GM19463 (cell line): ENCODE measurements at regions not wholly inside any gene's neighbourhood (a gene's known extent, or its start where the extent isn't known, plus 50 kb on each side); places are given as distances from the start of the nearest gene placed in this dataset.

Source experiments
- ATAC-seq: cut with Tn5 transposase; IDR thresholded peaks from one replicate; pipeline ENCODE4 v1.9.1; 2021; ENCODE audit warnings: mild to moderate bottlenecking, moderate library complexity; ENCODE audit not compliant: unreplicated experiment

DNA sequence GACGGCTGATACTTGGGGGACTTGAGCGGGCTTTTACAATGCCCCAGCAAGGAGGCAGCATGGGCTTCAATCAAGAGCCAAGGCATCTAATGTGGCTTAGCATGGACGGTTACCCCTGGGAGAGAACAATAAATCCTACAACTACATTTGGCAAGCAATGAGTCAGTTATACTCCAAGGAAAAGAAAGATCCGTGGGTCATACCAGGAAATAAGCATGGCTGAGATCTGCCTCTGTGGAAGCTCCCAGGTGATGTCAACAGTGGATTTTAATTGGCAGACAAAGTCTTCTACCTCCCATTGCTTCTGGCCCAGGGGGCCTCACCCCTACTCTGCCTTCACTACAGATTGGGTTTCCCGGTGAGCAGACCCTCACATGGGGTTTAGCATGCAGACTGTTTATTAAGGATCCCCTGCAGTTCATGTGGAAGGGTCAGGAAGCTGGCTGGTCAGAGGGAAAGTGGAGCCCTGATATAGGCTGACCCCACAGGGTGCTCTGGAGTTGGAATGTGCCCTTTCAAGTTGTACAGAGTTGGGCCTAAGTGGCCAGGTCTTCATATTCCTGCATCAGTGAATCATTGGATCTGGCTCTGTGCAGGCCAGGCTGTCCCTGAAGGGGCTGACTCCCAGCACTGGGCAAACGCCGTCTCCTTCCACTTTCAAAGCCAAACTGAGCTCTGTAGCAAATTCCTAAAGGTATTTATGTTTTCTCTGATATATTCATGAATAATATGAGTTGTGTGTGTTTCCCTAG lies 91.3 kb upstream of the GGTLC1 start:
- ATAC-seq, result no peak

DNA sequence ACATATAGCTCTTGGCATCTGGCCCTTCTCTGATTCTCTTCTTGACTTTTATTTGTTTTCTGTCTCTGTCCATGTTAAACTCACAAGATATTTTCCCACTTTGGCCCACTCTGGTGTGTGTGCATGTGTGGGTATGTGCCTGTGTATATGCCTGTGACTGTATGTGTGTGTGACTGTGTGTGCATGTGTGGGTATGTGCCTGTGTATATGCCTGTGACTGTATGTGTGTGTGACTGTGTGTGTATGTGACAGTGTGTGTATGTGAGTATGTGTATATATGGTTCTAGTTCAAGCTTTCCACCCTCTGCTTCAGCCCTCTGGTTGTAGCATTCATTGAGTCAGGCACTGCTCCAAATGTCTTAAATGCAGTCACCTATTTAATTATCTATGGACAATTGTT lies 88.6 kb upstream of the GGTLC1 start:
- no peak for ATAC-seq

DNA sequence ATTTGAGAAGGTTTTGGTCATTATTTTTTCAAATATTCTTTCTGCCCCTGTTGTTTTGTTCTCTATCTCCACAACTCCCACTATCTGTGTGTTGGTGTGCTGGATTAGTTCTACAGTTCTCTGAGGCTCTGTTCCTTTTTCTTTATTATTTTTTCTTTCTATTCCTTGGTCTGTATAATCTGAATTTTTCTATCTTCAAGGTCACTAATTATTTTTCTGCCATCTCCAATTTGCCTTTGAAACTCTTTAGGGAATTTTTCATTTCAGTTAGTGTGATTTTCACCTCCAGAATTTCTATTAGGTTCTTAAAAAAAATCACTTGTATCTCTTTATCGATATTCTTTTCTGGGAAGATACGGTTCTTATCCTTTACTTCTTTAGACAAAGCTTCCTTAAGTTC lies 82.1 kb upstream of the GGTLC1 start:
- no peak for ATAC-seq

DNA sequence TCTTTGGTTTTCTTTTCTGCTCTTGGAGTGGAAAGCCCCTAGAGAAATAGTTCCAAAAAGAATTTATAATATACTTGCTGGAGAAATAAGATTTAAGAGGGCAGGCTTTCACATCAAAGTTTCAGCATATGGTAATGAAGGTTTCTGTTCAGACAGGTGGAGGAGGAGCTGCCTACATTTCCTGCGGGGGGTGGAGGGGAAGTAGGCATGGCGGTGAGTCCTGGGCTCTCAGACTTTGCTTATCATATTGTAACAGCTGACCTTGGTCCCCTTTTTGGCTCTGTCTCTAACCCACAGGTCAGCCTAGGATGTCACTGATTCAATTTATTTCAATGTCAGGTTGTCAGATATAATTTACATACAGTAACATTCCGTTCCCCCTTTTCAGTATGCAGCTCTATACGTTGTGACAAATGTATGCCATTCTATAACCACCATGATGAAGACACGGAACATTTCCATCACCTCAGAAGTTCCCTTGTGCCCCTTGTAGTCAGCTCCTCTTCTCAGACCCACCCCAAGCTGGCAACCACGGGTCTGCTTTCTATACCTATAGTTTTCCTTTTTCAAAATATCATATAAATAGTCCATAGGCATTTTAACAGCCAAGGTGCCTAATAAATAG lies 77.6 kb upstream of the GGTLC1 start:
- no peak for ATAC-seq

DNA sequence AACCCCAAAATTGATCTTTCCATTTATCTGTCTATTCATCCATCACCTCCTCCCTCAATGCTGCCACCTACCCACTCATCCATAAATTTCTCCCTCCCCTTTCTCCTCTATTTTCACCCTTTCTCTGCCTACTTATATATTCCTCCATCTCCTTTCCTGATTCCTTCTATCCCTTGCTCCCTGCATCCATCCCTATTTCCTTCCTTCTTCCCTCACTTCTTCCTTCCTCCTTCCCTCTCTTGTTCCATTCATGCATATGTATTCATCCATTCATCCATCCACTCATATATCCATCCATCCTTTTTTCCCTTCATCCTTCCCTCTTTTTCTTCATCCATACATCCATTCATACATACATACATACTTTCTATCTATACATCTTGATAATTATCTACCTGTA lies 76.3 kb upstream of the GGTLC1 start:
- no peak for ATAC-seq

DNA sequence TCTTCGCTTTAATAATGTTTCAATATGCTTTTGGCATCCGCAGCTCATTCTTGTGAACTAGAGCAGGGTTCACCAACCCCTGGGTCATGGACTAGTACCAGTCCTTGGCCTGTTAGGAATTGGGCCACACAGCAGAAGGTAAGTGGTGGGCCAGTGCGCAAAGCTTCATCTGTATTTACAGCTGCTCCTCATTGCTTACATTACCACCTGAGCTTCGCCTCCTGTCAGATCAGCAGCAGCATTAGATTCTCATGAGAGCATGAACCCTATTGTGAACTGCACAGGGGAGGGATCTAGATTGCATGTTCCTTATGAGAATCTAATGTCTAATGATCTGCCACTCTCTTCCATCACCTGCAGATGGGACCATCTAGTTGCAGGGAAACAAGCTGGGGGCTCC lies 75.5 kb upstream of the GGTLC1 start:
- no peak for ATAC-seq

DNA sequence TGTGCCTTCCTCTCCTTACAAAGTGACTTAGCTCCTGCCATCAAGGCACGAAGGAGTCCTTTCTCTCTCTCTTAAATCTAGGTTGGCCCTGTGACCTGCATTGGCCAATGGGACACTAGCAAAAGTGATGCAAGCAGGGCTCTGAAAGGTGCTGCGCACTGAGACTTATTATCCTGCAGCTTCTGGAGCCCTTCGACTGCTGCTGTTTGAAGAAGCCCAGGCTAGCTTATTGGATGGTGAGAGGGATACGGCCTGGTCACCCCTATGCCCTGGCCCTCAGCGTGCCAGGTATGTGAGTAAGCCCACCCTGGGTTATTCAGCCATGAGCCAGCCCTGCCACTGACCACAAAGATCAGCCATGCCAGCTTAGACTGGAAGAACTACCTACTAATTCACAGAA lies 74.5 kb upstream of the GGTLC1 start:
- ATAC-seq, result no peak

DNA sequence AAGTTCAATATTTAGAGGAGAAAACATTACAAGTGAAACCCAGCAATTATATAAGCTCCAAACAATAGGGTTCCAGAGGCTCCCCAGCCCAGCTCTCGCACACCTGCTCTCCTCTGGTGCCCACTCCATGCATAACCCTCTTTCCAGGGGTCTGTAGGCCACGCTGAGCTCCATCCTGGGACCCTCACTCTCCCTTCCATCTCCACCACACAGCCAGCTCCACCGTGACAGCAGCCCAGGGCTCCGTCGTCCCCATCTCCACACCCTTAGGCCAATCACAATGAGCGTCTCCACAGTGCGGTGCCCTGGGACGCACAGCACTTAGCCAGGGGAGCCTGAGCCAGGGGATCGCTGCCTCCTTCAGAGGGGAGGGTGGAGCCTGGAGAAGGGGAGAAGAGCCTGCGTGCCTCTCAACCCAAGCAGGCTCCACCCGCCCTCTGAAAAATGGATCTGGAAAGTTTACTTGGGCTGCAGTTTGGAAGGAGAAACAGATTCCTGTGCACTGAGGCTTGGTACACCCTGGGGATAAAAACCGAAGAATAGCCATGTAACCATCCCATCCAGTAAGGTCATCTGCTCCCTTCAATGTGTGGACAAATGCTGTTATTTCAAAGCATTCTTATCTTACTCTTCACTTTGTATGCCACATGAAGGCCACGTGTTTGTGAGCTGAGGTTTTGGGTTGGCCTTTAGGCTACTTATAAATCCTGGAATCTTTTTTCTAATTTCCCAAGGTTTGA lies 72.4 kb upstream of the GGTLC1 start:
- no peak for ATAC-seq

DNA sequence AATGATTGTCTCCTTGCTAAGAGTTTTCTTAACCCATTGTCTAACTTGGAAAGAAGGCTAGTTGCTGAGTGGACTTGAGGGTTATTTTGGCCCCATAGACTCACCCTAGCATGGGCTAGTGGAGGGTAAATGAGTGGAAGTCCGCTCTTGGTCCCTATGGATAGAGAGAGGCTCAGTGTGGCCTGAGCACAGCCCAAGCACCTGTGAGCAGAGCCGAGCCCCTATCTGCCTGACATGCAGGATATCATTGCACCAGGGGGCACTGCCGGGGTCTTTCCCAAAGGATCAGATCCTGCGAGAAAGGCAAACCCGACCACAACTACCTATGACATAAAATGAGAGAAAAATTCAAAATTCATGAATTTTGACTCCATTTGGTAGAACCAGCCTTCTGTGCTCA lies 70.6 kb upstream of the GGTLC1 start:
- ATAC-seq, result no peak

DNA sequence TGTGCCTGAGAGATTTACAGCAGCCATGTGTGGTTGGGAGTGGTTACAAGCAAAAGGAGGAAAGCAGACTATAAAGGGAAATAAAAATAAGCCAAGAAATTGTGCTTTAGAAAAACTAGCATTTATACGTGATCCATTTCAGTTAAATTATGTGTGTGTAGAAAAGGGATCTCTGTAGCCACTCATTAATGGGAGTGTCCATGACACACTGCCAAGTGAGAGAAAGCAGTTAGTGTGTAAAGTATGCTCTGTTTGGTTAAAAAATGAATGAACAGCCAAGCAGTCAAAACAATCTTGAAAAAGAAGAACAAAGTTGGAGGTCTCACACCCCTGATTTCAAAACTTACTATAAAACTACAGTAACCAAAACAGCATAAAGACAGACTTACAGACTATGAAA lies 67.9 kb upstream of the GGTLC1 start:
- no peak for ATAC-seq

DNA sequence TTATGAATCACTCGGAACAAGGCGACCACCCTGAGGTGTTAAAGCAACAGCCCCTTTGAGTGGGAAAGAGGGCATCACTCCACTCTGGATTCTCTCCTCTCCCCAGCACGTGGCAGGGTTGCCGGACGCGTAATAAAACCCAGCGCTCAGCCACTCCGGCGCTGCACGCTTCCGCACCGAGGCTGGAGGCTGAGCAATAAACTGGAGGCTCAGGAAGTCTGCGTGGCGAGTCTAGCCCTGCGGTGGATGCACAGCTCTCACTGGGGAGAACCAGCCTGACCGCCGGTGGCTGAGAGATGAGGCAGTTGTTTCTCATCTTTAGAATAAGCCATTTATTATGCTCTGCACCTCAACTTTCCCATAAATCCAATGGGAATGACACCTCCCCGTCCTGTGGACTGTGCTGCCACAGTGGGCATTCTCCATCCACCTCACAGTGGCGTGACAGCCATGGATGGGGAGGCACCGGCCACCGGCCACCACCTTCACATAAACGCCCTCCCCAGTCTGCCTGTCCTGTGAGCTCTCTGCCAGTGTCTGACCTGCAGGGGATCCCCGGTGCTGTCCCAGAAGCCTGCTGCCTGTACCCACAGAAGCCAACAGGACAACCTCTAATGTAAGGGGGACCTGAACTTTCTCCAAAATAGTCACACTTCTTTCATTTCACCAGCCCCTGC lies 64.2 kb upstream of the GGTLC1 start:
- no peak for ATAC-seq

DNA sequence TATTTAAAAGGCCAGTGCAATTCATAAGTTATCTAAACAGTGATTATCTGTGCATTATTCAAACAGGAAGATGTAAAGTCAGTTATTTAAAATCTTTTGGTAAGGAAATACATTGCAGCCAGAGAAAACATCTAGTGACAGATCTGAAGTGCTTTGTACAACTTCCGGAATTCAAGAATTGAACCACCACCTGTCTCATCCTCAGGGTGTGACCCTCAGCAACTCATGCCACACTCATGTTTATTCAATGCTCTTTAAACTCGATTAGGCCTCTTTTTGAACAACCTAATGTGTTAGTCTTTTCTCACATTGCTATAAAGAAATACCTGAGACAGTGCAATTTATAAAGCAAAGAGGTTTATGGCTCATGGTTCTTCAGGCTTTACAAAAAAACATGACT lies 62.6 kb upstream of the GGTLC1 start:
- ATAC-seq, result no peak

DNA sequence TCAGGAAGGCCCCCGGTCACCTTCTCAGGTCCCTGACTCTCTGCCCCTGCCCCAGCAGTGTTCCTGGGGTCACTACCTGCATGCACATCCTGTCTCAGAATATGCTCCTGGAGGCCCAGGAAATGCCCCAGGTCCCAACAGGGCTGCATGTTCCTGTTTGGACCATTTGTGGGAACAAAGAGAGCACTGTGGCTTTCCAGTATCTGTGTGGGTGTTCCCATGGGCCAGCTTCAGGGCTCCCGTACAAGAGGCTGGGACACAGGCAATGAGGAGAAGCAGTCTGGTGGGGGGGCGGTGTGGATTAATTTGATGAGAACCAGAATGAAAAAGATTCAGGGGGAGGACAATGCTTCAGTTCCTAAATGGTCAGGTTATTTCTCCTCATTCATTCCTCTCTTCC lies 61.5 kb upstream of the GGTLC1 start:
- no peak for ATAC-seq

DNA sequence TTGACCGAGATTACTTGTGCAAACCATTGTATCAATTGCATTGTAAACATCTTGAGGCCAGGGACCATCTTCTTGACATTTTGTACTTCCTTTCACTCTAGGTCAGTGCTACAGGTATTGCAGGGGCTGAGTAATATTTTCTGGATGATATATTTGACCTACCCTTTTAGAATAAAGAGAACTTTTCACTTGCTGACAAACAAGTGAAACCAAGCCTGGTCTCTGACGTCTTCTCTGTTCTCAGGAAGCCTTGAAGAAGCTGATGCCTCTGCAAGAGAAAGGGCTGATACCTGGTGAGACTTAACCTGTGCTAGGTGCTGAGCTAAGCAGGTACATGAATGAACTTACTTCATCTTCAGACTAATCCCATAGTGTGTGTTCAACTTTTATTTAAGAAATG lies 60.5 kb upstream of the GGTLC1 start:
- ATAC-seq, result no peak

DNA sequence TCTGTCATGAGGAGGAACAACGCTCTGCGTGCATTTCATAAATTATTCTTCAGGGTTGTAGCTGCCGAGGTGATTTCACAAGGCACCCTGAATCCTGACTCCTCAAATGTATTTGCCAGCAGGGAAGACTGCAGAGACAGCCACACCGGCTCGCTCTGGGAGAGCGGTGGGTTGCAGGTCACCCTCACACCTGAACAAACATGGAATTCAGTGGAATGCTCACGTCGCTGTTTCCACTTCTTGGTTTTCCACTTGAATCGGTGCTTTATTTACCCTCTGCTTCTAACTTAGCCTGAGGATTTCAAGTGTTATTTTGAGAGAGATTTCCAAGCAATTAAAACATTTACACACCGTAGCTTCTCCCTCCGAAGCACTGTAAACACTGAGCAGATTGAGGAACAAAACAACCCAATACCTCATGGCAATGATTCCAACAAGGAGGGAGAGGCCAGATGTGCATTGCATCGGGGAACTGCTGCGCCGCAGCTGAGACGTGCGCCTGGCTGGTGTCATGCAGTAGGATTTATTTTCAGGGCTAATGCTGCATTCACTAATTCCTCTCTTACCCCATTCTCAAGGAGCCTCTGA lies 59.5 kb upstream of the GGTLC1 start:
- no peak for ATAC-seq

DNA sequence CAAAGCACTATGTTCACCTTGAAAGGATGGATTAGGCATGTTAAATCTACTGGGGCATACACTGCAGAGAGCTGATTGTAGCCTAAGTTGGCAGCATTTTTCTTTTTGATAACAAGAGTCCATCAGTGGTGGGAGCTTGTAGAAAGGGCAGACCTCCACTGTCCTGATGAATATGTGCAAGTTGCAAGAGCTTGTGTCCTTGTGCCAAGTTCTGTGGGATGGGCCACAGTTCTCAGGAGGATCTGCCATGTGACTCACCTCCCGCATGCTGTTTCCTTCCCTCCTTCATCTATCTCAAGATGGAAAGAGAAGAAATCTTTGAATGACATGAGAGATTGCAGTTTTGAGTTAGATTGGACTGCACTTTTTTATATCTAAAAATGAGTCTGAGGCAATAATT lies 58.3 kb upstream of the GGTLC1 start:
- ATAC-seq, result no peak

DNA sequence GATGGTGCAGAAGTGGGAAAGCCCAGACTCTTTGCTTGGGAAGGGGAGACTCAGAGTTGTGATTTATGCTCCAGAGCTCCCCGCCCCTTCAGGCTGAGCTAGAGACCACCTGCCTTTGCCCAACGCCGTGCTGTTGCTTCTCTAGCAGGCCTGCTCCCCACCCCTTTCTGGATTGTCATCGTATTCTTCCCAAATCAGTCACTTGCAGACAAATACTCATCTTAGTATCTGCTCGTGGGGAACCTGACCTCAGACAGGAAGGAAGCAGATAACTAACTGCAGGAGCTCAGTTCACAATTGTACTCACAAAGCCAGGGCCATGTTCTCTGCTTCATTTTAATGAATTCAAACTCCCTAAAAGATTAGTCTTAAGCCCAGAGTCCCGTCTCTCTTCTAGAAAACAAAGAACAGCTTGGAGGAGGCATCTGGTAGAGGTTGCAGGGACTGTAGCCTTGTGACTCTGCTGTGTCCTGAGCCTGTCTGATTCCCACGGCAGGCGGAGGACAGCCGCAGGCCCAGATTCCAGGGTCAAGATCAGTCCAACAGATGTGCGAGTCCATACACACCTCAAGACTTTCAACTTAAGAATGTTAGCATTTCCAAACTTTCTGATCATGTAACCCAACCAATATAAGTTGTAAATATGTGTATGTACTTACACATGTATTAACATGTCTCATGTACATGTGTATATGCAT lies 57.2 kb upstream of the GGTLC1 start:
- ATAC-seq, result no peak

DNA sequence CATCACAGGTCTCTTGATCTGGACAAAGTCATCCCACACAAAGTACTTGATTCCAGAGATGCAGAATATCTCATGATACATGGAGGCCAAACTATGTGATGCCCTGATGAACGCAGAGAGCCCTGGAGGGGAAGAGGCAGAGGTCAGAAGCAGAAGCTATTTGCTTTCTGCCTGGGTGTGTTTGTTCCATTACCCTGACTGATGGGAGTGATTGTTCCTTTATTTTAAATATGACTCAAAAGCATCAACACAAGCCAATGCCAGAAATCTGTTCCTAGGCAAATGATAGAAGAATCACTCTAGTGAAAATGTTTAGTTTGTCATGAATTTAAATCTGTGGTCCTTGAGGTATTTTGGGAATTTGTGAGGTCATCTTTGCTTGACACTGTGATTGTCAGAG lies 54.7 kb upstream of the GGTLC1 start:
- no peak for ATAC-seq

DNA sequence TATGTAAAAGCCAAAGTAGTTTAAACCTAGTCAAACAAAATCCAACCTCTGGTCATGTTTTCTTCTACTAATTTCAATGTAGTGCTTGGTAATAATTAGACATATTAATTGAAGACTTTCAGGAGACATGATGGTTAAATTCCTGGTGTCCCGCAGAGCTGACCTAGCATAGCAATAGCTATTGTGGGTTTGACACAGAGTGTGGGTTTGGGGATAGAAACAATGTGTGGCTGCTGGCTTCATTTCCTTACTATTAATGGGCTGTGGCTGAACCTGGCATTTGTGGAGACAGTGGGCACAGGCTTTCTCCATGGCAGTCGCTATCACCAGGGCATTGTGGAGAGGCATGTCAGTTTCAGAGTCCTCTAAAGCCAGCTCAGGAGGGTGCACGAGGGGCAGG lies 54.1 kb upstream of the GGTLC1 start:
- no peak for ATAC-seq

DNA sequence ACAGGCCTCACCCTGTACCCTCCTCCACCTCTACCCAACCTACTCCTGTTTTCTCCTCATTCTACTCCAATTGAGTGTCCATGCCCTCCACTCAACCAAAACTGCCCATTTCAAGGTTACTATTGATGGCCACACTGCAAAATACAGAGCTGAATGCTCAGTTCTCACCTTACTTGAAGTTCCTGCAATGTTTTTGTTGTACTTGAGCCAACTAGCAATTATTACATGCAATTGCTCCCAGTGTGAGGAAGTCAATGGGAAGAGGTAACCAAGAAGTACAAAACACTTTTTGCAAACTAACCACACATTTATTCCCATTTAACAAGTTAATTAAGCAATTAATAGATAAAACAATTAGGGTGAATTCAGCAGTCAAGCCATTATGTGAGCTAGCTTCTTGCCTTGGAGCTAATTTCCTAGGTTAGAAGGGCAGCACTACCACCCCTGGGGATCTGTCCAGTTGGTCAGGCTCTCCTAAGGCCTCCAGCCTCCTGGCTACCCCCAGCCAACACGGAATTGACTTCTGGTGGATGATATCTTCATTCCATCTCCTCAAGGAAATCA lies 52.4 kb upstream of the GGTLC1 start:
- no peak for ATAC-seq
